ENCODE measurements at regions not wholly inside any gene's neighbourhood (a gene's known extent, or its start where the extent isn't known, plus 50 kb on each side); places are given as distances from the start of the nearest gene placed in this dataset.

- no peak for DNase-seq (ENCODE audit: low read depth)
Measured at GRCh38 chr10:8534891-8535290, 480.4 kb downstream of the GATA3 start.

- no peak for DNase-seq (ENCODE audit: low read depth)
Measured at GRCh38 chr10:8539056-8539455, 484.6 kb downstream of the GATA3 start.

- DNase-seq (ENCODE audit: low read depth): peak; percentile 5
Measured at GRCh38 chr10:8543361-8544056, 489.0 kb downstream of the GATA3 start.

GRCh38 chr10:8544057-8544380 lies 489.5 kb downstream of the GATA3 start:
- DNase-seq (ENCODE audit: low read depth): no peak

- DNase-seq (ENCODE audit: low read depth): no peak
Measured at GRCh38 chr10:8544500-8544899, 490.0 kb downstream of the GATA3 start.

GRCh38 chr10:8554574-8554973 lies 500.1 kb downstream of the GATA3 start:
- DNase-seq (ENCODE audit: low read depth): no peak

GRCh38 chr10:8556321-8556720 lies 501.8 kb downstream of the GATA3 start:
- DNase-seq (ENCODE audit: low read depth): no peak

- no peak for DNase-seq (ENCODE audit: low read depth)
Measured at GRCh38 chr10:8563478-8563877, 509.0 kb downstream of the GATA3 start.

GRCh38 chr10:8566737-8567136 lies 512.2 kb downstream of the GATA3 start:
- no peak for DNase-seq (ENCODE audit: low read depth)

- no peak for DNase-seq (ENCODE audit: low read depth)
Measured at GRCh38 chr10:8568401-8568800, 513.9 kb downstream of the GATA3 start.

- no peak for DNase-seq (ENCODE audit: low read depth)
Measured at GRCh38 chr10:8575620-8576019, 521.1 kb downstream of the GATA3 start.

GRCh38 chr10:8576281-8576680 lies 521.8 kb downstream of the GATA3 start:
- no peak for DNase-seq (ENCODE audit: low read depth)

- no peak for DNase-seq (ENCODE audit: low read depth)
Measured at GRCh38 chr10:8576911-8577310, 522.4 kb downstream of the GATA3 start.

- no peak for DNase-seq (ENCODE audit: low read depth)
Measured at GRCh38 chr10:8577686-8578085, 523.2 kb downstream of the GATA3 start.

- peak; percentile 51 for DNase-seq (ENCODE audit: low read depth)
Measured at GRCh38 chr10:8581521-8582225, 527.2 kb downstream of the GATA3 start.

- DNase-seq (ENCODE audit: low read depth): no peak
Measured at GRCh38 chr10:8583096-8583495, 528.6 kb downstream of the GATA3 start.

GRCh38 chr10:8584666-8585065 lies 530.2 kb downstream of the GATA3 start:
- DNase-seq (ENCODE audit: low read depth): no peak

GRCh38 chr10:8586504-8586903 lies 532.0 kb downstream of the GATA3 start:
- no peak for DNase-seq (ENCODE audit: low read depth)

GRCh38 chr10:8588135-8588534 lies 533.6 kb downstream of the GATA3 start:
- DNase-seq (ENCODE audit: low read depth): no peak

- no peak for DNase-seq (ENCODE audit: low read depth)
Measured at GRCh38 chr10:8590518-8590917, 536.0 kb downstream of the GATA3 start.

GRCh38 chr10:8591640-8592039 lies 537.2 kb downstream of the GATA3 start:
- DNase-seq (ENCODE audit: low read depth): no peak

- no peak for DNase-seq (ENCODE audit: low read depth)
Measured at GRCh38 chr10:8594176-8594575, 539.7 kb downstream of the GATA3 start.

GRCh38 chr10:8594711-8595110 lies 540.2 kb downstream of the GATA3 start:
- no peak for DNase-seq (ENCODE audit: low read depth)

GRCh38 chr10:8595140-8595539 lies 540.7 kb downstream of the GATA3 start:
- no peak for DNase-seq (ENCODE audit: low read depth)

All from RPMI7951 (cell line).